A549 (cell line): ENCODE measurements at regions not wholly inside any gene's neighbourhood (a gene's known extent, or its start where the extent isn't known, plus 50 kb on each side); places are given as distances from the start of the nearest gene placed in this dataset.

ENCODE experiments used
- BHLHE40 ChIP-seq: IDR thresholded peaks from 2 replicates; pipeline ENCODE4 v1.6.1; 2012; ENCODE audit warnings: low read depth, low read length, inconsistent platforms
- CHD2 ChIP-seq: fragments of 150-350 bp; IDR thresholded peaks from 2 replicates; pipeline ENCODE4 v1.6.1; 2014; ENCODE audit warnings: low read length; ENCODE audit not compliant: partially characterized antibody
- EP300 ChIP-seq, 2 experiments: fragments of >200 bp; sonication (Bioruptor Twin); formaldehyde crosslinking; IDR thresholded peaks; 2 replicates in 1 of 2; 3 replicates in 1 of 2; pipeline ENCODE4 v1.6.1; 2016 to 2017
- KDM1A ChIP-seq: fragments of 200-600 bp; sonication (generic); IDR thresholded peaks from 2 replicates; pipeline ENCODE4 v1.6.1; 2016; ENCODE audit warnings: low read depth, mild to moderate bottlenecking
- NR3C1 ChIP-seq: fragments of >200 bp; sonication (Bioruptor Twin); formaldehyde crosslinking; IDR thresholded peaks from 3 replicates; pipeline ENCODE4 v1.6.1; 2017
- POLR2A ChIP-seq: IDR thresholded peaks from 2 replicates; pipeline ENCODE4 v1.6.1; 2012; ENCODE audit warnings: mild to moderate bottlenecking, low read length
- RARB ChIP-seq: fragments of 250-450 bp; sonication (Bioruptor Pico); IDR thresholded peaks from 2 replicates; pipeline ENCODE4 v1.8.0; 2021; ENCODE audit warnings: mild to moderate bottlenecking, moderate library complexity
- TF ChIP-seq, protein P1 (sequence below): fragments of >200 bp; sonication (Bioruptor Twin); formaldehyde crosslinking; IDR thresholded peaks from 3 replicates; pipeline ENCODE4 v1.5.1; 2016
- TF ChIP-seq, protein P2 (sequence below): IDR thresholded peaks from 2 replicates; pipeline ENCODE4 v1.6.1; 2012
- TF ChIP-seq, protein P3 (sequence below): fragments of 450-650 bp; IDR thresholded peaks from 2 replicates; pipeline ENCODE4 v1.6.1; 2014; ENCODE audit warnings: antibody characterized with exemption

DNA sequence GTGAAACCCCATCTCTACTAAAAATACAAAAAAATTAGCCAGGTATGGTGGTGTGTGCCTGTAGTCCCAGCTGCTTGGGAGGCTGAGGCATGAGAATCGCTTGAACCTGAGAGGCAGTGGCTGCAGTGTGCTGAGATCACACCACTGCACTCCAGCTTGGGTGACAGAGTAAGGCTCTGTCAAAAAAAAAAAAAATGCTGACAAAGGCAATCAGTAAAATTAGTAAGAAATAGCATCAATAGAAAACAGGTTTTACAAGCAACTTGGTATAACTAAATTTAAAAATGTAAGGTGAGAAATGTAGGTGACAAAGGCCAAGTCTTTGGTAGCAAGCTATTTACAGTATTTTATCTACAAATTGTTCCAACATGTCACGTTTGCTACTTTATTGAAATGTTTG, 421.4 kb upstream of the RGPD4 start:
- no peak for TF ChIP-seq RARB (CRISPR knock-in tag)
- TF ChIP-seq, protein P1, sequence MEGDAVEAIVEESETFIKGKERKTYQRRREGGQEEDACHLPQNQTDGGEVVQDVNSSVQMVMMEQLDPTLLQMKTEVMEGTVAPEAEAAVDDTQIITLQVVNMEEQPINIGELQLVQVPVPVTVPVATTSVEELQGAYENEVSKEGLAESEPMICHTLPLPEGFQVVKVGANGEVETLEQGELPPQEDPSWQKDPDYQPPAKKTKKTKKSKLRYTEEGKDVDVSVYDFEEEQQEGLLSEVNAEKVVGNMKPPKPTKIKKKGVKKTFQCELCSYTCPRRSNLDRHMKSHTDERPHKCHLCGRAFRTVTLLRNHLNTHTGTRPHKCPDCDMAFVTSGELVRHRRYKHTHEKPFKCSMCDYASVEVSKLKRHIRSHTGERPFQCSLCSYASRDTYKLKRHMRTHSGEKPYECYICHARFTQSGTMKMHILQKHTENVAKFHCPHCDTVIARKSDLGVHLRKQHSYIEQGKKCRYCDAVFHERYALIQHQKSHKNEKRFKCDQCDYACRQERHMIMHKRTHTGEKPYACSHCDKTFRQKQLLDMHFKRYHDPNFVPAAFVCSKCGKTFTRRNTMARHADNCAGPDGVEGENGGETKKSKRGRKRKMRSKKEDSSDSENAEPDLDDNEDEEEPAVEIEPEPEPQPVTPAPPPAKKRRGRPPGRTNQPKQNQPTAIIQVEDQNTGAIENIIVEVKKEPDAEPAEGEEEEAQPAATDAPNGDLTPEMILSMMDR: no peak
- TF ChIP-seq KDM1A: no peak
- TF ChIP-seq, protein P2, sequence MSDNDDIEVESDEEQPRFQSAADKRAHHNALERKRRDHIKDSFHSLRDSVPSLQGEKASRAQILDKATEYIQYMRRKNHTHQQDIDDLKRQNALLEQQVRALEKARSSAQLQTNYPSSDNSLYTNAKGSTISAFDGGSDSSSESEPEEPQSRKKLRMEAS: no peak
- TF ChIP-seq POLR2A: no peak
- no peak for TF ChIP-seq NR3C1
- TF ChIP-seq, protein P3, sequence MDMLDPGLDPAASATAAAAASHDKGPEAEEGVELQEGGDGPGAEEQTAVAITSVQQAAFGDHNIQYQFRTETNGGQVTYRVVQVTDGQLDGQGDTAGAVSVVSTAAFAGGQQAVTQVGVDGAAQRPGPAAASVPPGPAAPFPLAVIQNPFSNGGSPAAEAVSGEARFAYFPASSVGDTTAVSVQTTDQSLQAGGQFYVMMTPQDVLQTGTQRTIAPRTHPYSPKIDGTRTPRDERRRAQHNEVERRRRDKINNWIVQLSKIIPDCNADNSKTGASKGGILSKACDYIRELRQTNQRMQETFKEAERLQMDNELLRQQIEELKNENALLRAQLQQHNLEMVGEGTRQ: no peak
- TF ChIP-seq CHD2: no peak
- TF ChIP-seq BHLHE40: no peak
- no peak for TF ChIP-seq EP300 (IDR thresholded peaks at IDR 0.05)
